K562 (cell line): ENCODE measurements at regions not wholly inside any gene's neighbourhood (a gene's known extent, or its start where the extent isn't known, plus 50 kb on each side); places are given as distances from the start of the nearest gene placed in this dataset.

Experiments used
- ATAC-seq: fragments of 200-7000 bp; cut with Tn5 transposase; 3 replicates; pipeline ENCODE4 v1.9.1; 2020; ENCODE audit warnings: moderate library complexity
- BruUV-seq: library from RNA; stranded (reverse); fragments of 400-500 nt; replicated peaks from 2 replicates; lab custom pipeline; 2021; lab: Mats Ljungman, UMichigan
- CTCF ChIA-PET: fragments of 300-600 bp; formaldehyde crosslinking; extraction: SDS; loops from one replicate; lab custom pipeline; 2021; ENCODE audit warnings: low intra/inter-chr PET ratio; lab: Yijun Ruan, JAX
- POLR2A ChIA-PET: fragments of 300-600, 350-650 bp; sonication (Branson Sonifier 250); formaldehyde crosslinking; extraction: SDS; loops from one replicate; lab custom pipeline; 2021; ENCODE audit warnings: antibody characterized with exemption, inconsistent platforms; lab: Yijun Ruan, JAX
- DNase-seq, 4 experiments: peaks; one replicate each; pipeline versions ENCODE4 v3.0.0 to v3.0.0-alpha.2; 2011 to 2018; ENCODE audit warnings: low spot score in 3 of 4, mixed read lengths in 3 of 4; ENCODE audit errors: extremely low read depth in 1 of 4
- FAIRE-seq: peaks from 2 replicates; lab custom pipeline; 2011; peaks lifted over from hg19 to GRCh38; lab: Jason Lieb, UNC
- H2AFZ ChIP-seq: 2 replicates; pipeline ENCODE4 v1.6.0; 2011; ENCODE audit warnings: low read depth, low read length, control low read depth, inconsistent platforms
- H3K27ac ChIP-seq: fragments of 200-600 bp; 3 replicates; pipeline ENCODE4 v1.8.0; 2011; ENCODE audit warnings: low read depth, mild to moderate bottlenecking, control low read depth, inconsistent platforms, low read length, moderate library complexity, mixed read lengths; ENCODE audit errors: extremely low read depth
- H3K27me3 ChIP-seq, 2 experiments: fragments of 300-600 bp in 1 of 2; 2 replicates in 1 of 2; 3 replicates in 1 of 2; pipeline versions ENCODE4 v1.6.0 to v1.8.0; 2011; ENCODE audit warnings: inconsistent platforms in 2 of 2, low read length in 2 of 2, mild to moderate bottlenecking in 1 of 2, mixed read lengths in 1 of 2, moderate library complexity in 1 of 2; ENCODE audit not compliant: control insufficient read depth in 2 of 2, insufficient read depth in 2 of 2
- H3K36me3 ChIP-seq: fragments of 300-600 bp; 3 replicates; pipeline ENCODE4 v1.8.0; 2011; ENCODE audit warnings: mild to moderate bottlenecking, low read length, inconsistent platforms; ENCODE audit not compliant: control insufficient read depth, insufficient read depth
- H3K4me1 ChIP-seq, 2 experiments: fragments of 200-600 bp in 1 of 2; replicated peaks in 1 of 2; 2 replicates in 1 of 2; 3 replicates in 1 of 2; pipeline versions ENCODE4 v1.5.1 to v1.8.0; 2011; ENCODE audit warnings: inconsistent platforms in 2 of 2, low read length in 2 of 2, mild to moderate bottlenecking in 1 of 2, mixed read lengths in 1 of 2, moderate library complexity in 1 of 2; ENCODE audit not compliant: control insufficient read depth in 2 of 2, insufficient read depth in 2 of 2
- H3K4me2 ChIP-seq: 2 replicates; pipeline ENCODE4 v1.6.1; 2011; ENCODE audit warnings: low read length, control low read depth, inconsistent platforms, mixed read lengths; ENCODE audit not compliant: insufficient read depth
- H3K4me3 ChIP-seq: fragments of 200-600 bp; sonication (generic), shearing (Covaris generic); 2 replicates; pipeline ENCODE4 v1.5.1; 2016; ENCODE audit warnings: control low read depth, inconsistent platforms
- H3K79me2 ChIP-seq: fragments of 200-600 bp; 3 replicates; pipeline ENCODE4 v1.8.0; 2011; ENCODE audit warnings: low read length, inconsistent platforms; ENCODE audit not compliant: control insufficient read depth, insufficient read depth
- H3K9ac ChIP-seq, 2 experiments: 2 replicates each; pipeline versions ENCODE4 v1.6.0 to v1.6.1; 2011; ENCODE audit warnings: low read depth in 2 of 2, low read length in 2 of 2, control low read depth in 1 of 2, inconsistent platforms in 1 of 2, mild to moderate bottlenecking in 1 of 2, mixed read lengths in 1 of 2; ENCODE audit not compliant: insufficient read depth in 1 of 2
- H3K9me1 ChIP-seq: one replicate; pipeline ENCODE4 v1.6.0; 2011; ENCODE audit warnings: inconsistent platforms, mild to moderate bottlenecking, low read length, moderate library complexity; ENCODE audit not compliant: control insufficient read depth, insufficient read depth
- H3K9me3 ChIP-seq: replicated peaks from 2 replicates; pipeline ENCODE4 v1.5.1; 2011; ENCODE audit warnings: low read depth, low read length, inconsistent platforms; ENCODE audit not compliant: control insufficient read depth, insufficient read depth
- H4K20me1 ChIP-seq: replicated peaks from 2 replicates; pipeline ENCODE4 v1.6.1; 2011; ENCODE audit warnings: low read length, inconsistent platforms, mixed read lengths; ENCODE audit not compliant: control insufficient read depth, insufficient read depth
- RBFOX2 ChIP-seq: fragments of 200-400 bp; formaldehyde crosslinking; IDR thresholded peaks from 2 replicates; pipeline ENCODE4 v1.6.1; 2017; ENCODE audit warnings: low read depth, mild to moderate bottlenecking, low read length, moderate library complexity
- SUPT5H ChIP-seq: fragments of 450-650 bp; IDR thresholded peaks from 2 replicates; pipeline ENCODE4 v1.6.1; 2016
- WGBS: fragments of 100-300 bp; shearing (Covaris generic); methylation state at CpG from one replicate; pipeline ENCODE4 v1.1.6; 2016; ENCODE audit warnings: low coverage, mixed read lengths; ENCODE audit not compliant: insufficient coverage; ENCODE audit errors: missing lambda C conversion rate; 5-methylcytosine and 5-hydroxymethylcytosine counted together
- in situ Hi-C: fragments of 300-500 bp; cut with MboI; formaldehyde crosslinking; loops from 4 replicates; pipeline ENCODE4 v1.15.0; 2018; ENCODE audit warnings: inconsistent platforms, mixed read lengths
- intact Hi-C: fragments of 100-400 bp; cut with micrococcal nuclease; formaldehyde crosslinking; loops from 2 replicates; pipeline ENCODE4 v1.14.2; 2022
- TF ChIP-seq, protein P1 (sequence below): fragments of 200-800 bp; sonication (Bioruptor generic); IDR thresholded peaks from 2 replicates; pipeline ENCODE4 v1.6.1; 2016; ENCODE audit warnings: missing genetic modification characterization, missing compliant biosample characterization

DNA sequence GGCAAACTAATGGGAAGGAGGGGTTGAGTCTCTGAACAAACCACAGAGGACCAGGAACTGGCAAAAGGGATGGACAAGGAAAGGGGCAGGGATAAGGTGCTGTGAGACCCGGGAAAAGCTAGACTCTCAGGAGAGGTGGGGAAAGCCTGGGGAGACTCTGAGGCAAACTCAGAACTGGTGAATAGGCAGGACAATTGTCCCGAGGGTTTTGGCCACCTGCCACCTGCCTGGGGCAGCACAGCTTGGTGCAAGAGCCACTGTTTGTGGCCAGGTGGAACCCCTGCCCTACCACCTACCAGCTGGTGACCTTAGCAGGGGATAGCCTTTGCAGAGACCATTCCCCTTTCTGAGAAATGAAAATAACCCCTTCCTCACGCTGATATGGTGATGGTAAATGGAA lies 129.4 kb upstream of the ASB18 start:
- no peak overlapping the region for H3K4me3 ChIP-seq
- 0% methylated on average over 3 of the region's 3 CpGs for WGBS
- H3K9me3 ChIP-seq: no peaks in the 10 kb centered on the region
- no peak overlapping the region for H3K4me2 ChIP-seq
- H3K79me2 ChIP-seq: no peaks in the 10 kb centered on the region
- H4K20me1 ChIP-seq: no peaks in the 10 kb centered on the region
- no peaks in the 10 kb centered on the region for H3K36me3 ChIP-seq
- in situ Hi-C loops (no loop called here), intact Hi-C loops (no loop called here)
- BruUV-seq: no TSS peak
- no peaks in the 10 kb centered on the region for H3K4me1 ChIP-seq
- FAIRE-seq (no peak), DNase-seq (no peak), ATAC-seq (no peak)
- CTCF ChIA-PET: no interaction called here
- H3K9me1 ChIP-seq: no peaks in the 10 kb centered on the region
- no peak overlapping the region for H2AFZ ChIP-seq
- TF ChIP-seq RBFOX2: no peak
- no peak for TF ChIP-seq SUPT5H
- TF ChIP-seq, protein P1, sequence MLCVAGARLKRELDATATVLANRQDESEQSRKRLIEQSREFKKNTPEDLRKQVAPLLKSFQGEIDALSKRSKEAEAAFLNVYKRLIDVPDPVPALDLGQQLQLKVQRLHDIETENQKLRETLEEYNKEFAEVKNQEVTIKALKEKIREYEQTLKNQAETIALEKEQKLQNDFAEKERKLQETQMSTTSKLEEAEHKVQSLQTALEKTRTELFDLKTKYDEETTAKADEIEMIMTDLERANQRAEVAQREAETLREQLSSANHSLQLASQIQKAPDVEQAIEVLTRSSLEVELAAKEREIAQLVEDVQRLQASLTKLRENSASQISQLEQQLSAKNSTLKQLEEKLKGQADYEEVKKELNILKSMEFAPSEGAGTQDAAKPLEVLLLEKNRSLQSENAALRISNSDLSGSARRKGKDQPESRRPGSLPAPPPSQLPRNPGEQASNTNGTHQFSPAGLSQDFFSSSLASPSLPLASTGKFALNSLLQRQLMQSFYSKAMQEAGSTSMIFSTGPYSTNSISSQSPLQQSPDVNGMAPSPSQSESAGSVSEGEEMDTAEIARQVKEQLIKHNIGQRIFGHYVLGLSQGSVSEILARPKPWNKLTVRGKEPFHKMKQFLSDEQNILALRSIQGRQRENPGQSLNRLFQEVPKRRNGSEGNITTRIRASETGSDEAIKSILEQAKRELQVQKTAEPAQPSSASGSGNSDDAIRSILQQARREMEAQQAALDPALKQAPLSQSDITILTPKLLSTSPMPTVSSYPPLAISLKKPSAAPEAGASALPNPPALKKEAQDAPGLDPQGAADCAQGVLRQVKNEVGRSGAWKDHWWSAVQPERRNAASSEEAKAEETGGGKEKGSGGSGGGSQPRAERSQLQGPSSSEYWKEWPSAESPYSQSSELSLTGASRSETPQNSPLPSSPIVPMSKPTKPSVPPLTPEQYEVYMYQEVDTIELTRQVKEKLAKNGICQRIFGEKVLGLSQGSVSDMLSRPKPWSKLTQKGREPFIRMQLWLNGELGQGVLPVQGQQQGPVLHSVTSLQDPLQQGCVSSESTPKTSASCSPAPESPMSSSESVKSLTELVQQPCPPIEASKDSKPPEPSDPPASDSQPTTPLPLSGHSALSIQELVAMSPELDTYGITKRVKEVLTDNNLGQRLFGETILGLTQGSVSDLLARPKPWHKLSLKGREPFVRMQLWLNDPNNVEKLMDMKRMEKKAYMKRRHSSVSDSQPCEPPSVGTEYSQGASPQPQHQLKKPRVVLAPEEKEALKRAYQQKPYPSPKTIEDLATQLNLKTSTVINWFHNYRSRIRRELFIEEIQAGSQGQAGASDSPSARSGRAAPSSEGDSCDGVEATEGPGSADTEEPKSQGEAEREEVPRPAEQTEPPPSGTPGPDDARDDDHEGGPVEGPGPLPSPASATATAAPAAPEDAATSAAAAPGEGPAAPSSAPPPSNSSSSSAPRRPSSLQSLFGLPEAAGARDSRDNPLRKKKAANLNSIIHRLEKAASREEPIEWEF: no peak
- POLR2A ChIA-PET: no interaction called here
- H3K27ac ChIP-seq: no peak overlapping the region
- peaks cover 0 to 11% of the 10 kb centered on the region in 2 experiments; a peak in 2 of 5 replicates for H3K27me3 ChIP-seq
- H3K9ac ChIP-seq: no peak overlapping the region
